Heart left ventricle (tissue), 16 donors: ENCODE measurements at regions not wholly inside any gene's neighbourhood (a gene's known extent, or its start where the extent isn't known, plus 50 kb on each side); places are given as distances from the start of the nearest gene placed in this dataset.
"Not testable (repeated sequence)": the region's sequence is repeated elsewhere in the genome, so short reads cannot be mapped to it uniquely, and the experiment has no call there.

Experiments used
- ATAC-seq, 4 donors: fragments of 200-7000 bp; cut with Tn5 transposase; one replicate each; pipeline ENCODE4 v1.9.1; 2020 to 2022; ENCODE audit warnings: moderate library complexity in 4 of 4, mild to moderate bottlenecking in 3 of 4, moderate number of reproducible peaks in 1 of 4
- DNase-seq, 5 donors: peaks; one replicate each; pipeline ENCODE4 v3.0.0-alpha.2; 2020
- H3K27ac ChIP-seq, 12 donors: fragments of 200-600 bp; sonication (generic) in 4 of 12; one replicate each; pipeline versions ENCODE4 v1.5.0 to v1.8.0; 2016 to 2022; ENCODE audit warnings: mild to moderate bottlenecking in 2 of 12
- H3K27me3 ChIP-seq, 9 donors: fragments of 200-600 bp; sonication (generic) in 2 of 9; one replicate each; pipeline versions ENCODE4 v1.5.1 to v1.8.0; 2016 to 2022; ENCODE audit warnings: mild to moderate bottlenecking in 3 of 9
- H3K36me3 ChIP-seq, 9 donors: fragments of 200-600 bp; sonication (generic) in 2 of 9; one replicate each; pipeline versions ENCODE4 v1.5.0 to v1.8.0; 2018 to 2022; ENCODE audit warnings: mild to moderate bottlenecking in 2 of 9
- H3K4me1 ChIP-seq, 12 donors: fragments of 200-600 bp; sonication (generic) in 4 of 12; one replicate each; pipeline versions ENCODE4 v1.5.0 to v1.8.0; 2016 to 2022; ENCODE audit warnings: mild to moderate bottlenecking in 3 of 12
- H3K4me3 ChIP-seq, 12 donors: fragments of 200-600 bp; sonication (generic) in 4 of 12; one replicate each; pipeline versions ENCODE4 v1.5.0 to v1.8.0; 2017 to 2022; ENCODE audit warnings: mild to moderate bottlenecking in 9 of 12, moderate library complexity in 4 of 12
- H3K9me3 ChIP-seq, 12 donors: fragments of 200-600 bp; sonication (generic) in 4 of 12; one replicate each; pipeline versions ENCODE4 v1.5.0 to v1.8.0; 2016 to 2022; ENCODE audit warnings: mild to moderate bottlenecking in 1 of 12
- POLR2A ChIP-seq, 2 donors: fragments of 450-650 bp; IDR thresholded peaks; one replicate each; pipeline ENCODE4 v1.6.1; 2017; ENCODE audit warnings: antibody characterized with exemption in 2 of 2, mild to moderate bottlenecking in 2 of 2, moderate library complexity in 2 of 2
- WGBS, 4 donors: extraction: QIAGEN DNeasy Blood & Tissue Kit in 2 of 4; methylation state at CpG; one replicate each; pipeline versions ENCODE4 v1.1.5 to v1.1.7; 2013 to 2018; 5-methylcytosine and 5-hydroxymethylcytosine counted together
- intact Hi-C, 10 donors: fragments of 100-400 bp; cut with DNase I; formaldehyde crosslinking; loops; one replicate each; pipeline versions ENCODE4 v1.11.1 to v1.14.2; 2022
- TF ChIP-seq, protein P1 (sequence below), 12 donors: fragments of 200-600 bp; sonication (generic) in 4 of 12; IDR thresholded peaks; one replicate each; pipeline versions ENCODE4 v1.5.0 to v1.8.0; 2018 to 2022; ENCODE audit warnings: antibody characterized with exemption in 12 of 12, mild to moderate bottlenecking in 5 of 12
- donor health status: ischemic (EF 13 %, LVEDD 7.1; RV severe dilation, severe dysfunction).
- donor health status: healthy with polysubstance abuse.
- donor health status: DM: no; HTN: yes; CAD: no.
- donor health status: DM: no; HTN: no; CAD: no.
- donor health status: ischemic (EF 25% LVEDD 6.9; RV normal size, moderate dysfunction).
- donor health status: ischemic (EF 25% LVEDD 5.7; RV mildly dilated, moderate dysfunction).
- donor health status: healthy.
- donor health status: DM: yes; HTN: yes; CAD: no.
- donor health status: ischemic (EF 35%, LVEDD 5.7; RV mildly dilated, moderate dysfunction).
- donor health status: nonischemic (EF 11% LVEDD 7.7; RV severe dilation, severe dysfunction).
- donor health status: DM: yes; HTN: yes; CAD: no.
- donor health status: PGD.
- donor health status: ischemic (EF 29% LVEDD 5.4; RV normal size, mild dysfunction).
- donor health status: nonischemic (EF 23%, LVEDD 6.1; RV moderate dilation, normal function).

DNA sequence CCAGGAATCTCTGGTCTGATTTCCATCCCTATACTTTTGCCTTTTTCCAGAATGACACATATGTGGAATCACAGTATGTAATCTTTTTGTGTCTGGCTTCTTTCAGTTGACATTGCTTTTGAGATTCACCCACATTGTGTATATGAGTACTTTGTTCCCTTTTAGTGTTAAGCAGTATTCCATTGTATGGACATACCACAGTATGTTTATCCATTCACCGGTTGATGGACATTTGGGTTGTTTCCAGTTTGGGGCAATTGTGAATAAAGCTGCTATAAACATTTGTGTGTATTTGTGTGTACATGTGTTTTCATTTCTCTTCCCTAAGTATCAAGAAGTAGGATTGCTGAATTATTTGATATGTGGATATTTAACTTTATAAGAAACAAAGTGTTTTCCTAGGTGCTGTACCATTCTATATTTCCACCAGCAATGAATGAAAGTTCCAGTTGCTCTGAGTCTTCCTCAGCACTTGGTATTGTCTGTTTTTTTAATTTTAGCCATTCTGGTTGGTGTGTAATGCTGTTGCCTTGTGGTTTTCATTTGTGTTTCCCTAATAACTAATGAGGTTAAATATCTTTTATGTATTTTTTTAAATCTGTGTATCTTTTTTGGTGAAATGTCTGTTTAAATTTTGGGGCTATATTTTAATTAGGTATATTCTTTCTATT lies 203.5 kb upstream of the HAAO start:
- TF ChIP-seq POLR2A (IDR thresholded peaks at IDR 0.05) = no peak
- TF ChIP-seq, protein P1, sequence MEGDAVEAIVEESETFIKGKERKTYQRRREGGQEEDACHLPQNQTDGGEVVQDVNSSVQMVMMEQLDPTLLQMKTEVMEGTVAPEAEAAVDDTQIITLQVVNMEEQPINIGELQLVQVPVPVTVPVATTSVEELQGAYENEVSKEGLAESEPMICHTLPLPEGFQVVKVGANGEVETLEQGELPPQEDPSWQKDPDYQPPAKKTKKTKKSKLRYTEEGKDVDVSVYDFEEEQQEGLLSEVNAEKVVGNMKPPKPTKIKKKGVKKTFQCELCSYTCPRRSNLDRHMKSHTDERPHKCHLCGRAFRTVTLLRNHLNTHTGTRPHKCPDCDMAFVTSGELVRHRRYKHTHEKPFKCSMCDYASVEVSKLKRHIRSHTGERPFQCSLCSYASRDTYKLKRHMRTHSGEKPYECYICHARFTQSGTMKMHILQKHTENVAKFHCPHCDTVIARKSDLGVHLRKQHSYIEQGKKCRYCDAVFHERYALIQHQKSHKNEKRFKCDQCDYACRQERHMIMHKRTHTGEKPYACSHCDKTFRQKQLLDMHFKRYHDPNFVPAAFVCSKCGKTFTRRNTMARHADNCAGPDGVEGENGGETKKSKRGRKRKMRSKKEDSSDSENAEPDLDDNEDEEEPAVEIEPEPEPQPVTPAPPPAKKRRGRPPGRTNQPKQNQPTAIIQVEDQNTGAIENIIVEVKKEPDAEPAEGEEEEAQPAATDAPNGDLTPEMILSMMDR (IDR thresholded peaks at IDR 0.05) = no peak
- Histone ChIP-seq H3K36me3 (no peaks in the 10 kb centered on the region), H3K27ac (no peak overlapping the region), H3K4me3 (no peak overlapping the region), H3K4me1 (peaks cover 0 to 9% (median 0%) of the 10 kb centered on the region in 12 donors), H3K27me3 (no peaks in the 10 kb centered on the region), H3K9me3 (peaks cover 0 to 12% (median 3%) of the 10 kb centered on the region in 12 donors)
- 99 to 100% (median 99%) methylated on average over 1 of the region's 1 CpG for WGBS, 4 donors
- ATAC-seq = no peak
- intact Hi-C loops = no loop called here
- DNase-seq = no peak

DNA sequence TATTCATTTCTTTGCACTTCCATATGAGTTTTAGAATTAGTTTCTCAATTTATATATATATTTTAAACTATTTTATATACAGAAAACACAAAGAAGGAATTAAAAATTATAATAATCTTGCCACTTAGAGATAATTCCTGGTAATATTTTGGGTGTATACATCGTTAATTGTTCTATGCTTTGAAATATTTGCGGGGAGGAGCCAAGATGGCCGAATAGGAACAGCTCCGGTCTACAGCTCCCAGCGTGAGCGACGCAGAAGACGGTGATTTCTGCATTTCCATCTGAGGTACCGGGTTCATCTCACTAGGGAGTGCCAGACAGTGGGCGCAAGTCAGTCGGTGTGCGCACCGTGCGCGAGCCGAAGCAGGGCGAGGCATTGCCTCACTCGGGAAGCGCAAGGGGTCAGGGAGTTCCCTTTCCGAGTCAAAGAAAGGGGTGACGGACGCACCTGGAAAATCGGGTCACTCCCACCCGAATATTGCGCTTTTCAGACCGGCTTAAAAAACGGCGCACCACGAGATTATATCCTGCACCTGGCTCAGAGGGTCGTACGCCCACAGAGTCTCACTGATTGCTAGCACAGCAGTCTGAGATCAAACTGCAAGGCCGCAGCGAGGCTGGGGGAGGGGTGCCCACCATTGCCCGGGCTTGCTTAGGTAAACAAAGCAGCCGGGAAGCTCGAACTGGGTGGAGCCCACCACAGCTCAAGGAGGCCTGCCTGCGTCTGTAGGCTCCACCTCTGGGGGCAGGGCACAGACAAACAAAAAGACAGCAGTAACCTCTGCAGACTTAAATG lies 197.1 kb upstream of the HAAO start:
- H3K27ac ChIP-seq, H3K36me3 ChIP-seq, ATAC-seq, H3K9me3 ChIP-seq, intact Hi-C loops, H3K27me3 ChIP-seq, H3K4me3 ChIP-seq, H3K4me1 ChIP-seq: not testable (repeated sequence)
- peak in 1 of 5 donors; percentile 4 for DNase-seq
- 82 to 93% (median 84%) methylated on average over 18 to 37 of the region's 37 CpGs for WGBS, 4 donors

- WGBS, 4 donors = 85 to 99% (median 91%) methylated on average over 4 of the region's 4 CpGs
- intact Hi-C loops, H3K27me3 ChIP-seq, H3K4me3 ChIP-seq, H3K36me3 ChIP-seq, DNase-seq, H3K9me3 ChIP-seq, H3K27ac ChIP-seq, ATAC-seq: not testable (repeated sequence)
- peaks cover 0 to 12% (median 0%) of the 10 kb centered on the region in 12 donors for H3K4me1 ChIP-seq
Observed at GRCh38 chr2:42988055-42988454, 195.7 kb upstream of the HAAO start.

GRCh38 chr2:42987112-42987922 lies 194.9 kb upstream of the HAAO start:
- H3K27ac ChIP-seq = no peak overlapping the region

More at GRCh38 chr2:42987112-42987922, 194.9 kb upstream of the HAAO start:
- WGBS, 4 donors = 95 to 97% (median 96%) methylated on average over 8 of the region's 8 CpGs
- no peak for ATAC-seq
- DNase-seq = no peak
- TF ChIP-seq, protein P1 (IDR thresholded peaks at IDR 0.05) = no peak
- no peak for TF ChIP-seq POLR2A (IDR thresholded peaks at IDR 0.05)
- H3K9me3 ChIP-seq = no peaks in the 10 kb centered on the region
- no peaks in the 10 kb centered on the region for H3K36me3 ChIP-seq
- no peak overlapping the region for H3K4me3 ChIP-seq
- H3K4me1 ChIP-seq = peaks cover 0 to 12% (median 0%) of the 10 kb centered on the region in 12 donors
- no peaks in the 10 kb centered on the region for H3K27me3 ChIP-seq
- intact Hi-C loops = no loop called here
